Fibroblast of lung (primary cell): ENCODE measurements at regions not wholly inside any gene's neighbourhood (a gene's known extent, or its start where the extent isn't known, plus 50 kb on each side); places are given as distances from the start of the nearest gene placed in this dataset.

Experiments used
- DNase-seq, 2 donors: peaks; one replicate each; pipeline versions ENCODE4 v3.0.0 to v3.0.0-alpha.2; 2010; ENCODE audit warnings: low read depth in 2 of 2
- H2AFZ ChIP-seq: 2 replicates; pipeline ENCODE4 v1.5.1; 2012; ENCODE audit warnings: low read length, control low read depth, inconsistent platforms
- H3K27ac ChIP-seq: 2 replicates; pipeline ENCODE4 v1.5.1; 2011; ENCODE audit warnings: low read length, control low read depth; ENCODE audit not compliant: insufficient read depth
- H3K27me3 ChIP-seq: 2 replicates; pipeline ENCODE4 v1.5.1; 2011; ENCODE audit warnings: mild to moderate bottlenecking, low read length; ENCODE audit not compliant: control insufficient read depth, insufficient read depth
- H3K36me3 ChIP-seq: 2 replicates; pipeline ENCODE4 v1.5.1; 2011; ENCODE audit warnings: low read length; ENCODE audit not compliant: control insufficient read depth, insufficient read depth
- H3K4me1 ChIP-seq: 2 replicates; pipeline ENCODE4 v1.5.1; 2011; ENCODE audit warnings: low read length; ENCODE audit not compliant: control insufficient read depth, insufficient read depth; ENCODE audit errors: extremely low read depth
- H3K4me2 ChIP-seq: 2 replicates; pipeline ENCODE4 v1.5.1; 2011; ENCODE audit warnings: low read length, control low read depth; ENCODE audit not compliant: insufficient read depth; ENCODE audit errors: extremely low read depth
- H3K4me3 ChIP-seq, 4 experiments: fragments of 200-600 bp in 1 of 4; sonication (generic) in 1 of 4; replicated peaks in 1 of 4; 2 replicates each; pipeline ENCODE4 v1.5.1; 2011 to 2016; ENCODE audit warnings: low read length in 4 of 4, low read depth in 3 of 4, mild to moderate bottlenecking in 3 of 4, control low read depth in 2 of 4, inconsistent platforms in 1 of 4, mixed read lengths in 1 of 4; ENCODE audit not compliant: insufficient read depth in 1 of 4; ENCODE audit errors: control extremely low read depth in 1 of 4
- H3K79me2 ChIP-seq: 2 replicates; pipeline ENCODE4 v1.5.1; 2012; ENCODE audit warnings: mild to moderate bottlenecking, low read length, inconsistent platforms; ENCODE audit not compliant: control insufficient read depth, insufficient read depth
- H3K9ac ChIP-seq: 2 replicates; pipeline ENCODE4 v1.5.1; 2011; ENCODE audit warnings: mild to moderate bottlenecking, low read length, control low read depth; ENCODE audit not compliant: insufficient read depth
- H3K9me3 ChIP-seq: 2 replicates; pipeline ENCODE4 v1.5.1; 2012; ENCODE audit warnings: low read depth, low read length; ENCODE audit not compliant: control insufficient read depth, insufficient read depth
- H4K20me1 ChIP-seq: 2 replicates; pipeline ENCODE4 v1.5.1; 2011; ENCODE audit warnings: low read length; ENCODE audit not compliant: control insufficient read depth, insufficient read depth; ENCODE audit errors: extremely low read depth
- CTCF ChIP-seq, 2 donors: IDR thresholded peaks in 1 of 2; conservative IDR thresholded peaks in 1 of 2; 1 replicate in 1 of 2; 2 replicates in 1 of 2; pipeline ENCODE4 v1.5.1; 2011 to 2012; ENCODE audit warnings: low read length in 2 of 2, control low read depth in 1 of 2, inconsistent platforms in 1 of 2, low read depth in 1 of 2, mild to moderate bottlenecking in 1 of 2
- EZH2 ChIP-seq: IDR thresholded peaks from 2 replicates; pipeline ENCODE4 v1.5.1; 2012; ENCODE audit warnings: low read length, control low read depth, mild to moderate bottlenecking; ENCODE audit errors: missing control alignments

DNA sequence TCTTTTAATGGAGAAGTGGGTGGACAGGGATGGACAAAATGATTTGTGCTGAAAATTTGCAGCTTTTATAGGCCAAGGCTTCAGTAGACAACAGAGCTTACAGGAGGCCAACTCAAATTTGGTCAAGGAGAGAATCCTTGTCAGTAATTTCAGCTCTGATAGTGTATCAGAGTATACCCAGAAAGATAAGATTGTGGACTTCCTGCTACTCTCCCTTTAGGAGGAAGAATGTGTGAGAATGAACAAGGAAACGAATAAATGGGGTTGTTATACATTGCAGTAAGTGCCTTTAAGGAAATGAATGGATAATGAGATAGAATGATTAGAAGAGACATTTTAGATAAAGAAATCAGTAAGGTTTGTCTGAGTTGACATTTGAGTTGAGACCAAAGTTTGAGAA lies 519.9 kb downstream of the UTRN start:
- H3K27ac ChIP-seq = no peak overlapping the region
- H3K79me2 ChIP-seq = no peaks in the 10 kb centered on the region
- no peak overlapping the region for H2AFZ ChIP-seq
- H3K9me3 ChIP-seq = no peaks in the 10 kb centered on the region
- H3K4me3 ChIP-seq = no peak overlapping the region
- H3K9ac ChIP-seq = no peak overlapping the region
- H3K27me3 ChIP-seq = no peaks in the 10 kb centered on the region
- no peaks in the 10 kb centered on the region for H4K20me1 ChIP-seq
- H3K4me1 ChIP-seq = peaks cover 5% of the 10 kb centered on the region
- H3K36me3 ChIP-seq = no peaks in the 10 kb centered on the region
- no peak for DNase-seq
- TF ChIP-seq CTCF (conservative IDR thresholded peaks at IDR 0.05 in 1 of 2, IDR thresholded peaks at IDR 0.05 in 1 of 2; ENCODE audit: low read depth in 1 of 2, low read length in 2 of 2) = no peak
- TF ChIP-seq EZH2 = no peak
- no peak overlapping the region for H3K4me2 ChIP-seq

GRCh38 chr6:144806222-144806621 lies 521.1 kb downstream of the UTRN start:
- Histone ChIP-seq H3K27ac (no peak overlapping the region), H3K4me2 (no peak overlapping the region), H3K9ac (no peak overlapping the region), H4K20me1 (no peaks in the 10 kb centered on the region), H3K36me3 (no peaks in the 10 kb centered on the region), H3K4me1 (peaks cover 5% of the 10 kb centered on the region), H2AFZ (no peak overlapping the region), H3K27me3 (no peaks in the 10 kb centered on the region), H3K79me2 (no peaks in the 10 kb centered on the region), H3K4me3 (no peak overlapping the region), H3K9me3 (no peaks in the 10 kb centered on the region)
- TF ChIP-seq EZH2 (no peak), CTCF (conservative IDR thresholded peaks at IDR 0.05 in 1 of 2, IDR thresholded peaks at IDR 0.05 in 1 of 2; ENCODE audit: low read depth in 1 of 2, low read length in 2 of 2) (no peak)
- DNase-seq = no peak

DNA sequence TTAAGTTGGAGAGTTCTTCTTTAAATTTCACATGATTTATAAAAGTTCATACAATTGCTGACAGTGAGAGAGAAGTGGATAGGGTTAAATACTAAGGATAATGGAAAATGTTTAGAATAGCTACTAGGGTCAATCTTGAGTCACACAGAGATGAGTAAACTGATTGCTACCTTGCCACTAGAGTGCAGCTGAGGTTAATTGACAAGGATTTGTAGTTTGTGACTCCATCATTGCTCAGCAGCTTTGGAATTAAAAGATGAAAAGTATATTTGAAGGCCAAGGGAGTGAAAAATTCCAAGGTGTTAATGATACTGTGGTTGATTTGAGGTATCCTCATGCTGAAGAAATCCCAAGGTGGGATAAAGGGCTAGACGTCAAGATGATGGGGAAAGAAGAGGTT lies 524.0 kb downstream of the UTRN start:
- no peaks in the 10 kb centered on the region for H4K20me1 ChIP-seq
- DNase-seq = peak in 1 of 2 donors; percentile 42
- H3K9ac ChIP-seq = no peak overlapping the region
- H3K9me3 ChIP-seq = no peaks in the 10 kb centered on the region
- no peak for TF ChIP-seq CTCF (conservative IDR thresholded peaks at IDR 0.05 in 1 of 2, IDR thresholded peaks at IDR 0.05 in 1 of 2; ENCODE audit: low read depth in 1 of 2, low read length in 2 of 2)
- no peak for TF ChIP-seq EZH2
- H2AFZ ChIP-seq = no peak overlapping the region
- no peaks in the 10 kb centered on the region for H3K36me3 ChIP-seq
- no peaks in the 10 kb centered on the region for H3K79me2 ChIP-seq
- no peak overlapping the region for H3K4me3 ChIP-seq
- no peak overlapping the region for H3K4me2 ChIP-seq
- no peaks in the 10 kb centered on the region for H3K27me3 ChIP-seq
- H3K4me1 ChIP-seq = peaks cover 5% of the 10 kb centered on the region
- H3K27ac ChIP-seq = no peak overlapping the region
